ENCODE measurements at regions not wholly inside any gene's neighbourhood (a gene's known extent, or its start where the extent isn't known, plus 50 kb on each side); places are given as distances from the start of the nearest gene placed in this dataset.

GRCh38 chr3:34511891-34512290 lies 713.5 kb downstream of the PDCD6IP start:
- no peak for TF ChIP-seq POLR2A (IDR thresholded peaks at IDR 0.05)
- TF ChIP-seq, protein P1, sequence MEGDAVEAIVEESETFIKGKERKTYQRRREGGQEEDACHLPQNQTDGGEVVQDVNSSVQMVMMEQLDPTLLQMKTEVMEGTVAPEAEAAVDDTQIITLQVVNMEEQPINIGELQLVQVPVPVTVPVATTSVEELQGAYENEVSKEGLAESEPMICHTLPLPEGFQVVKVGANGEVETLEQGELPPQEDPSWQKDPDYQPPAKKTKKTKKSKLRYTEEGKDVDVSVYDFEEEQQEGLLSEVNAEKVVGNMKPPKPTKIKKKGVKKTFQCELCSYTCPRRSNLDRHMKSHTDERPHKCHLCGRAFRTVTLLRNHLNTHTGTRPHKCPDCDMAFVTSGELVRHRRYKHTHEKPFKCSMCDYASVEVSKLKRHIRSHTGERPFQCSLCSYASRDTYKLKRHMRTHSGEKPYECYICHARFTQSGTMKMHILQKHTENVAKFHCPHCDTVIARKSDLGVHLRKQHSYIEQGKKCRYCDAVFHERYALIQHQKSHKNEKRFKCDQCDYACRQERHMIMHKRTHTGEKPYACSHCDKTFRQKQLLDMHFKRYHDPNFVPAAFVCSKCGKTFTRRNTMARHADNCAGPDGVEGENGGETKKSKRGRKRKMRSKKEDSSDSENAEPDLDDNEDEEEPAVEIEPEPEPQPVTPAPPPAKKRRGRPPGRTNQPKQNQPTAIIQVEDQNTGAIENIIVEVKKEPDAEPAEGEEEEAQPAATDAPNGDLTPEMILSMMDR (IDR thresholded peaks at IDR 0.05), result no peak

Measured in esophagus squamous epithelium (tissue), 4 donors.